CD4-positive, alpha-beta T cell treated with Interferon alpha-2 for 1 hour (primary cell): ENCODE measurements at regions not wholly inside any gene's neighbourhood (a gene's known extent, or its start where the extent isn't known, plus 50 kb on each side); places are given as distances from the start of the nearest gene placed in this dataset.
A peak's percentile ranks its signal among the peaks of the same experiment; 100 is the strongest.
"Not testable (repeated sequence)": the region's sequence is repeated elsewhere in the genome, so short reads cannot be mapped to it uniquely, and the experiment has no call there.

Experiments used
- DNase-seq, 2 donors: peaks; one replicate each; pipeline ENCODE4 v3.0.0-alpha.2; 2020 to 2022

GRCh38 chr7:65631236-65631635, 241.6 kb upstream of the VKORC1L1 start:
- DNase-seq: not testable (repeated sequence)

DNA sequence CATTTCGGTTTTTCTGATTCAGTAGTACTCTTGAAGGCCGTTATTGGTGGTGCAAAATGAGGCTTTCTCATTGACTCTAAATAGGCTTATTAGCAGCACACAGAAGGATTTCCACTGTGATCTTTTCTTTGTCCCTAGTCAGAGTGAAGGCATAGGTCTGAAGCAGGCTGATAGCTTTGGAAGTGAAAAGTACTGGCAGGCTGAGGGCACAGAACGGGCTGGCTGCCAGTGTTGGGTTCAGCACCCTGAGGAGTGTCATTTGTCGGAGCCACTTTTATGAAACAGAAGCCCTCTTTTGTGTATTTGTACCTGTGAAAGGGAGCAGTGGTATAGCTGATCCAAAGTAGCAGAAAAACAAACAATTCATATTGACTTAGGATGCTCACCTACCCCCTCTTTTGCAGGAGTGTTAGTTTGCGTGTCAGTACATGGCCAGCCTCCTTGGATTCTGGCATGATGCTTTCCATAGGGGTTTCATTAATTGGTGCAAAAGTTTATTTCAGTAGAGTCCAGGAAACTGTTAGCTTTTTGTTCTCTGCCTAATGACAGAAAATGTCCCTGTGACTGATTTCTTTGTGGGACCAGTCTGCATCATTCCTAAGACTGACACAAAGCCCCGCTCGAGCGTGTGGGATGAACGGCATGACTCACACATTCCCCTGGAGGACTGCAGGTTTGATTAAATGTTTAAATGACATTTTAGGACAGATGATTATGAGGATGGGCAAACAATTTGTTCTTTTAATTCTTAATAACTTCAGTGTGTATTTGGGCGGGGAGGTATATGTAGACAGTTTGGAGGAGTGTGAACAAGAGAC, 239.1 kb upstream of the VKORC1L1 start:
- not testable (repeated sequence) for DNase-seq

- not testable (repeated sequence) for DNase-seq
Observed at GRCh38 chr7:65638918-65639317, 234.0 kb upstream of the VKORC1L1 start.

DNA sequence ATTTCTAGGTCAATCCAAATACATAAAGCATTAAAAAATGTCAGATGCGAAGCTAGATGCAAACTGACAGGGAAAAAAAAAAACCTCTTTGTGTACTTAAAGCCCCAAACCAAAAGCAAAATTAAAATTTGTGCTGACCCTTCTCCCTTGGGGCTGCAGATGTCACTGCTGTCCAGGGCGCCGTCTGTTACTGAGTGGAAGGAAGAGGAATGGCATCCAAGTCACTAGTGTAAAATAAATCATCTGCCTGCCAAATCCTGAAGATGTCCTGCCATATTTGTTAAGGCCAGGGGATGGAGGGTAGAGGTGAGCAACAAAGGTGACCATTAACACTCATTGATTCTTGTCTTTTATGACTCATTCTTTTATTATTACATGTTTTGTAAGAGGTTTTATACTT, 233.2 kb upstream of the VKORC1L1 start:
- DNase-seq: not testable (repeated sequence)

- DNase-seq: not testable (repeated sequence)
Observed at GRCh38 chr7:65643498-65643897, 229.4 kb upstream of the VKORC1L1 start.

DNA sequence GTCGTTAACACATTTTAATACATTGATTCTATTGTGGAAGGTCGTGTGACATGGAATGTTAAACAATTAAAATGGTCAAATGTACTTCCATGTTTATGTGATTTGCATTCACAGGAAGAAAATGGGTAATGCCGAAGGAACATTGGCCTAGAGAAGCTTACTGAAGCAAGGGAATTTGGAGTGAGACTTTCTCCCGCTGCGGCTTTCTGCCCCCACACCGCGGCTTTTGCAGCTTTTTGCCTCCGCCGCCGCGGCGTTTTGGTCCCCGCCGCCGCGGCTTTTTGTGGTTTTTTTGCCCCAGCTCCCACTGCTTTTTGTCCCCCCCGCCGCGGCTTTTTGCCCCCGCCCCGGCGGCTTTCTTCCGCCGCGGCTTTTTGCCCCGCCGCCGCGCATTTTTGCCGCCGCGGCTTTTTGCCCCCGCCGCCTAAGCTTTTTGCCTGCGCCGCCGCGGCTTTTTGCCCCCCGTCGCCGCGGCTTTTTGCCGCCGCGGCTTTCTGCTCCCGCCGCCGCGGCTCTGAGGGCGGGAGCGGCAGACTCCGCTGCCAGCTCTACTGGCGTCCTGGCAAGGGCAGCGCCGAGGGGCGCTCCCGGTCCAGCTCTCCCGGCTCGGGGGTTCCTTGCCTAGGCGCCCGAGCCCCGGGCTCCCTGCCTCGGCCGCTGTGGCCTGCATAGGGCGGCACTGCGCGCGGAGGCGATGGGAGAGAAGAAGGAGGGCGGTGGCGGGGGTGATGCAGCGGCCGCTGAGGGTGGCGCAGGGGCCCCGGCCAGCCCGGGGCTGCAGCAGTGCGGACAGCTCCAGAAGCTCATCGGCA, 225.5 kb upstream of the VKORC1L1 start:
- DNase-seq: not testable (repeated sequence)

DNA sequence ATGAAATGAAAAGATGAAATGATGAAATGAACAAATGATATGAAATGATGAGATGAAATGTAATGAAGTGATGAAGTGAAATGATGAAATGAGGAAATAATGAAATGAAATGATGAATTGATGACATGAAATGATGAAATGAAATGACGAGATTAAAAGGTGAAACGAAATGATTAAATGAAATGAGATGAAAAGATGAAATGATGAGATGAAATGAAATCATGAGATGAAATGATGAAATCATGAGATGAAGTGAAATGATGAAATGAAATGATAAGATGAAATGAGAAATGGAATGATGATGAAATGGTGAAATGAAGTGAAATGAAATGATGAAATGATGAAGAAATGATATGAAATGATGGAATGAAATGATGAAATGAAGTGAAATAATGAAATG, 221.7 kb upstream of the VKORC1L1 start:
- DNase-seq: not testable (repeated sequence)

- DNase-seq: not testable (repeated sequence)
Observed at GRCh38 chr7:65651826-65652592, 220.9 kb upstream of the VKORC1L1 start.

DNA sequence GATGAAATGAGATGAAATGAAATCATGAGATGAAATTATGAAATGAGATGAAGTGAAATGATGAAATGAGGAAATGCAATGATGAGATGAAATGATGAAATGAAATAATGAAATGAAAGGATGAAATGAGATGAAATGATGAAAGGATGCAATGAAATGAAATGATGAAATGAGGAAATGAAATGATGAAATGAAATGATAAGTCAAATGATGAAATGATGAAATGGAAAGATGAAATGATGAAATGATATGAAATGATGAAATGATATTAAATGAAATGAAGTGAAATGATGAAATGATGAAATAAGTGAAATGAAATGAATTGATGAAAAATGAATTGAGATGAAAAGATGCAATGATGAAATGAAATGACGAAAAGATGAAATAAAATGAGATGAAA, 220.2 kb upstream of the VKORC1L1 start:
- DNase-seq: not testable (repeated sequence)

DNA sequence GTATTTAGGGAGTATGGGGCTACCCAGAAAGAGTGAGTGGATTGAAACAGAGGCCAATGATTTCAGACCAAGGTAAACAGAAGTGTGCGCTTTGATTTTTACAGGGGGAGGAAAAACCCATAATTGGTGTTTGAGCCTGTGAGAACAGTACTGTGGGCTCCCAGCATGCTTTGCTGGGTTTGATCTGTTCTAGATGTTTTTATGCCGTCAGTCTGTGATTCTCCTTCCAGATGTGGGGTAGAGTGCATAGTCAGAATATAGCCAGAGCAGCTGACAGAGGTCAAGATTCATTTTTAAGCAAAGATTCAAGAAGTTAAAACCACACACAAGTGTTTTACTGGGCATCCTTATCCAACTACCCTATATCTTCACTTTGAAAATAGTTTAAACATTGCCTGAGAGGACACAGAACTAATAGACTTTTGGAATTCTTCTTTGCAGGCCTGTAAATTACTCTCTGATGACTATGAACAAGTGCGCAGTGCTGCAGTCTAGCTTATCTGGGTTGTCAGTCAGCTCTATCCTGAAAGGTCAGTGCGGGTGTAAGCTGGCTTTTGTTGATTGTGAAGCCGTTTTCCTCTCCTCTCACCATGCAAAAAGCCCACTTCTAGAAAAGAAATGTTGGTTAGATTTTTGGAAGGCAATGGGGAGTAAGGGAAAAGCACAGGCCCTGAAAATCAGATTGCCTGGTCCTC, 216.2 kb upstream of the VKORC1L1 start:
- DNase-seq: not testable (repeated sequence)

- DNase-seq: not testable (repeated sequence)
Observed at GRCh38 chr7:65683362-65683761, 189.5 kb upstream of the VKORC1L1 start.

DNA sequence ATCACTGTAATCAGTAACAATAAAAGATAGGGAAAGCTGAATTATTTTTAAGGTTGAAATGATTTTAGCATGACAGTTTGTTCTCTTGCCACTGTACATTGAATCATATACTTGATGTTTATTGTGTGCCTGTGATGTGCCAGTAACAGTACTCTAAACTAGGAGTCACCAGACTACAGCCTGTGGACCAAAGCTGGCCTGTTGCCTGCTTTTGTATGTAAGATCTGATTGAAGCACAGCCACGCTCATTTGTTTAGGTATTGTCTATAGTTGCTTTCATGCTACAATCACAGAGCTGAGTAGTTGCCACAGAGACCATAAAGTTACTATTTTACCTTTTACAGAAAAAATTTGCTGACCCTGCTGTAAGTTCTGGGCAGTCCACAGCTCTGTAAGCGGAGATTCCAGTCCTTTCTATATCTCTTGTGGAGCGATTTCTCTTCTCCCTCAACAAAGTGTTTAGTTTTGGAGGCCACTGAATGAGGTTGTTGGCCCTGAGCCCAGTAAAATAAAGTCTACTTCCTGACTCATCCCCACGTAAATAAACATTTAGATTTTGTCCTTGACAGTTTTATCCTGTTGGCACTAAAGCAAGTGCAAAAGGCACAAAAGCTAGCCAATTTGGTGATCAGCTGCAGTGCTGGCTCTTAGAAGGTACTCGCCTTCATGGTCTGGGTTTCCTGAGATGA, 173.7 kb upstream of the VKORC1L1 start:
- not testable (repeated sequence) for DNase-seq

GRCh38 chr7:65699715-65700356, 173.0 kb upstream of the VKORC1L1 start:
- not testable (repeated sequence) for DNase-seq

GRCh38 chr7:65719123-65719798, 153.6 kb upstream of the VKORC1L1 start:
- not testable (repeated sequence) for DNase-seq

GRCh38 chr7:65722361-65722792, 150.5 kb upstream of the VKORC1L1 start:
- DNase-seq: peak; percentile 63 to 80

DNA sequence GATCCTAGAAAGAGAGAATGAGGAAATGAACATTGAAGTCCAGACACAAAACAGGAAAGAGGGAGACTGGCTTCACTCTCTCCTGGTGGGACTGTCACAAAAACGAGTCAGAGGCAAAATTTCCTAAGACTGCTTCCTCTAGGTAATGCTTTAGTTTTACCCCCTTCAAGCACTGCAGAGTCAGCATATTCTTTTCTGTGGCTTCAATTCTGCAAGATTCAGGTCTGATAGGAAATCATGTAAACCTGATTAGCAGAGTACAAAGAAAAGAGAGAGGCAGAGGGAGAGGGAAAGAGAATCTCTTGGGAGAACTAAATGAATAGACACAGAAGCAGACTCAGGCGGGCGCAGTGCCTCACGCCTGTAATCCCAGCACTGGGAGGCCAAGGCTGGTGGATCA, 145.7 kb upstream of the VKORC1L1 start:
- DNase-seq: not testable (repeated sequence)

DNA sequence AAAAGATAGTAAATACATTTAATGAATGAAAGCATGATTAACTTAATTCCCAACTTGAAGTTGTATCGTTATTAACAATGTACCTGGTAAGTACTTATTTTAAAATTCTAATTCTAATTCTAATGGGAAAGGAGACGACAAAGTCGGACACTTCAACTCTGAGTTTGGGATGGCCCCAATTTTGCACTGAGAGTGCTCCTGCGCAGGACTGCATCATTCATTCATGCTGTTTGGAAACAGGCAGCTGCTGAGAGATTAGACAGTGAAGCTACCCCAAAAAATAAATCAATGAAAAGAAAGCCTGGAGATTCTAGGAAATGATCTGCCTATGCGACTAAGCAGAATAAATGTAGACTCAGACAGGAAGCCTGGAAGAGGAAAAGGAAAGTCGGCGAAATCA, 141.7 kb upstream of the VKORC1L1 start:
- no peak for DNase-seq

DNA sequence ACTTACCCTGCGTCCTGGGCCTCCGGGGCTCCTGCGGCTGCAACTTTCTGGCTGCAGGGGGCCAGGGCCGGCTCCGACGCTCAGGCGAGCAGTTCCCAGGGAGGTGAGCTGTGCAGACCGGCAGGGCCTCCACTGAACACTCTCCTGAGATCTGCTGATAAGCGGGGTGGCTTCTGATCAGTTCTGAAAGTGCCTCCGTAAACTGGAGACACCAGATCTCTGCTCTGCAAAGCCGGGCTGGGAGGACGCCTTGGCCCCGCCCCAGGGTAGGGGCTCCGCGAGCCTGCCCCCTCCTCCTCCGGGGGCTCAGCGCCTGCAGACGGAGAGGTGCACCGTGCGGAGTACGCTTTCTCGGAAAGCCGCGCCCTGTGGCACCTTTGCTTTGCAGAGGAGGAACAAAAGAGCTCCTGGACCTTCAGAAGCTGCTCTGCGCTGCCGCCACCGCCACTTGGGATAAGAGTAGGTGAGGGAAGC, 141.3 kb upstream of the VKORC1L1 start:
- no peak for DNase-seq

DNA sequence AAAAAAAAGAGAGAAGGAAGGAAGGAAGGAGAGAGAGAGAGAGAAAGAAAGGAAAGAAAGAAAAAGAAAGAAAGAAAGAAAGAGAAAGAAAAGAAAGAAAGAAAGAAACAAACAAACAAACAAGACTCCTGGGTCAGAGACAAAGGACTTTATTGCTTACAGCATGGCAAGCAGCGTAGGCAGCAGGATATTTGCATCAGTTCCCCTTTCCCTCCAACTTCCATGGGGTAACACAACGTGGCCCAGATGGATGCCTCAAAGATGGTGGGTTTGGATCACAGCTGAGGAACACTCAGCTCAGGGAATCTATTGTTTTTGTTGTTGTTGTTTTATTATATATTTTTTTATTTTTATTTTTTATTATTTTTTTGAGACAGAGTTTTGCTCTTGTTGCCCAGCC, 128.5 kb upstream of the VKORC1L1 start:
- DNase-seq: no peak

DNA sequence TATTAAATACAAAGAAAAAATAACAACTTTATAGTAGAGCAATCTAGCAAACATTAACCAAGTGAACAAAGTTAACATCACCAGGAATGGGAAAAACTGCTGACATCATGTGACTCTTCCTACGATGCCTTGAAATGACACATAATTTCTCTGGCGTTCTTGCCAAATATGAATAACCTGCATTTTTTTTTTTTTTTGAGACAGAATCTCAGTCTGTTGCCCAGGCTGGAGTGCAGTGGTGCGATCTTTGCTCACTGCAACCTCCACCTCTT, 126.5 kb upstream of the VKORC1L1 start:
- DNase-seq: no peak

GRCh38 chr7:65749039-65749438, 123.8 kb upstream of the VKORC1L1 start:
- DNase-seq: no peak
